ENCODE measurements at regions not wholly inside any gene's neighbourhood (a gene's known extent, or its start where the extent isn't known, plus 50 kb on each side); places are given as distances from the start of the nearest gene placed in this dataset.
"Not testable (repeated sequence)": the region's sequence is repeated elsewhere in the genome, so short reads cannot be mapped to it uniquely, and the experiment has no call there.

GRCh38 chrX:14344172-14344940 lies 185.0 kb upstream of the GLRA2 start:
- no peak overlapping the region for H3K27ac ChIP-seq
- TF ChIP-seq POLR2A (IDR thresholded peaks at IDR 0.05) = no peak
- no peak for TF ChIP-seq EP300 (IDR thresholded peaks at IDR 0.05)
- TF ChIP-seq CTCF (IDR thresholded peaks at IDR 0.05) = no peak
- no peak for DNase-seq (ENCODE audit: low spot score in 2 of 2)
- H3K9me3 ChIP-seq = no peaks in the 10 kb centered on the region
- H3K4me1 ChIP-seq = no peaks in the 10 kb centered on the region
- WGBS, 2 donors = 52 to 69% methylated on average over 3 of the region's 3 CpGs
- H3K36me3 ChIP-seq = no peaks in the 10 kb centered on the region
- no peak overlapping the region for H3K4me3 ChIP-seq
- no peaks in the 10 kb centered on the region for H3K27me3 ChIP-seq

- DNase-seq (ENCODE audit: low spot score in 2 of 2) = no peak
- H3K4me1 ChIP-seq = no peaks in the 10 kb centered on the region
- H3K9me3 ChIP-seq = no peaks in the 10 kb centered on the region
- TF ChIP-seq POLR2A (IDR thresholded peaks at IDR 0.05) (no peak), CTCF (IDR thresholded peaks at IDR 0.05) (no peak), EP300 (IDR thresholded peaks at IDR 0.05) (no peak)
- no peak overlapping the region for H3K27ac ChIP-seq
- no peaks in the 10 kb centered on the region for H3K36me3 ChIP-seq
- WGBS, 2 donors = 76 to 78% methylated on average over 1 of the region's 1 CpG
- no peak overlapping the region for H3K4me3 ChIP-seq
- H3K27me3 ChIP-seq = no peaks in the 10 kb centered on the region
Observed at GRCh38 chrX:14309431-14309830, 219.9 kb upstream of the GLRA2 start.

GRCh38 chrX:14308976-14309375 lies 220.4 kb upstream of the GLRA2 start:
- H3K9me3 ChIP-seq; H3K4me3 ChIP-seq; H3K4me1 ChIP-seq; H3K27me3 ChIP-seq; H3K27ac ChIP-seq; DNase-seq (ENCODE audit: low spot score in 2 of 2); H3K36me3 ChIP-seq: not testable (repeated sequence)
- WGBS, 2 donors = 53 to 64% methylated on average over 3 of the region's 3 CpGs

- no peaks in the 10 kb centered on the region for H3K9me3 ChIP-seq
- DNase-seq (ENCODE audit: low spot score in 2 of 2) = no peak
- WGBS, 2 donors = 77 to 81% methylated on average over 2 of the region's 2 CpGs
- TF ChIP-seq CTCF (IDR thresholded peaks at IDR 0.05) = no peak
- no peak for TF ChIP-seq POLR2A (IDR thresholded peaks at IDR 0.05)
- TF ChIP-seq EP300 (IDR thresholded peaks at IDR 0.05) = no peak
- H3K27ac ChIP-seq = no peak overlapping the region
- H3K4me3 ChIP-seq = no peak overlapping the region
- no peaks in the 10 kb centered on the region for H3K36me3 ChIP-seq
- no peaks in the 10 kb centered on the region for H3K27me3 ChIP-seq
- H3K4me1 ChIP-seq = no peaks in the 10 kb centered on the region
Observed at GRCh38 chrX:14303891-14304290, 225.4 kb upstream of the GLRA2 start.

- H3K4me3 ChIP-seq; H3K4me1 ChIP-seq; H3K9me3 ChIP-seq; H3K36me3 ChIP-seq; H3K27me3 ChIP-seq; H3K27ac ChIP-seq; DNase-seq (ENCODE audit: low spot score in 2 of 2): not testable (repeated sequence)
- 94% methylated on average over 18 of the region's 28 CpGs; no CpG with 5 or more reads in 1 of the 2 donors for WGBS, 2 donors
Observed at GRCh38 chrX:14302561-14302960, 226.8 kb upstream of the GLRA2 start.

- Histone ChIP-seq H3K4me1 (no peaks in the 10 kb centered on the region), H3K27ac (no peak overlapping the region), H3K36me3 (no peaks in the 10 kb centered on the region), H3K9me3 (no peaks in the 10 kb centered on the region), H3K27me3 (no peaks in the 10 kb centered on the region), H3K4me3 (no peak overlapping the region)
- no peak for DNase-seq (ENCODE audit: low spot score in 2 of 2)
- no peak for TF ChIP-seq CTCF (IDR thresholded peaks at IDR 0.05)
- TF ChIP-seq EP300 (IDR thresholded peaks at IDR 0.05) = no peak
- 73 to 92% methylated on average over 2 of the region's 2 CpGs for WGBS, 2 donors
Observed at GRCh38 chrX:14300376-14300775, 229.0 kb upstream of the GLRA2 start.
